ENCODE measurements at regions not wholly inside any gene's neighbourhood (a gene's known extent, or its start where the extent isn't known, plus 50 kb on each side); places are given as distances from the start of the nearest gene placed in this dataset.
"Not testable (repeated sequence)": the region's sequence is repeated elsewhere in the genome, so short reads cannot be mapped to it uniquely, and the experiment has no call there.

DNA sequence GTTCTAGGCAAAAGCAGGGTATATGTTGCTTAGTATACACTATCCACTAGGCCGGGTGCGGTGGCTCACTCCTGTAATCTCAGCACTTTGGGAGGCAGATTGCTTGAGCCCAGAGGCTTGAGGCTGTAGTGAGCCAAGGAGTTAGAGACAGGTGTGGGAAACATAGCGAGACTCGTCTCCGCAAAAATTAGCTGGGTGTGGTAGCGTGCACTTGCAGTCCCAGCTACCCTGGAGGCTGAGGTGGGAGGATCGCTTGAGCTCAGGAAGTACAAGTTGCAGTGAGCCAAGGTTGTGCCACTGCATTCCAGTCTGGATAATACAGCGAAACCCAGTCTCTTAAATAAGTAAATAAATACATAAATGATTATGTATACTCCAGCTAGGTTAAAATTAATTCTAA lies 245.3 kb downstream of the GOLGA6L6 start:
- H3K9me3 Mint-ChIP-seq (ENCODE audit: unreplicated experiment); H3K27ac Mint-ChIP-seq (ENCODE audit: low read depth, unreplicated experiment); H3K36me3 Mint-ChIP-seq (ENCODE audit: insufficient read depth, unreplicated experiment); H3K27me3 Mint-ChIP-seq (ENCODE audit: insufficient read depth, unreplicated experiment); intact Hi-C loops (cut with micrococcal nuclease); CTCF ChIA-PET; DNase-seq (ENCODE audit: unreplicated experiment); H3K4me1 Mint-ChIP-seq (ENCODE audit: insufficient read depth, unreplicated experiment); H3K4me3 Mint-ChIP-seq (ENCODE audit: unreplicated experiment); POLR2A ChIA-PET; BruUV-seq (replicated peaks): not testable (repeated sequence)

DNA sequence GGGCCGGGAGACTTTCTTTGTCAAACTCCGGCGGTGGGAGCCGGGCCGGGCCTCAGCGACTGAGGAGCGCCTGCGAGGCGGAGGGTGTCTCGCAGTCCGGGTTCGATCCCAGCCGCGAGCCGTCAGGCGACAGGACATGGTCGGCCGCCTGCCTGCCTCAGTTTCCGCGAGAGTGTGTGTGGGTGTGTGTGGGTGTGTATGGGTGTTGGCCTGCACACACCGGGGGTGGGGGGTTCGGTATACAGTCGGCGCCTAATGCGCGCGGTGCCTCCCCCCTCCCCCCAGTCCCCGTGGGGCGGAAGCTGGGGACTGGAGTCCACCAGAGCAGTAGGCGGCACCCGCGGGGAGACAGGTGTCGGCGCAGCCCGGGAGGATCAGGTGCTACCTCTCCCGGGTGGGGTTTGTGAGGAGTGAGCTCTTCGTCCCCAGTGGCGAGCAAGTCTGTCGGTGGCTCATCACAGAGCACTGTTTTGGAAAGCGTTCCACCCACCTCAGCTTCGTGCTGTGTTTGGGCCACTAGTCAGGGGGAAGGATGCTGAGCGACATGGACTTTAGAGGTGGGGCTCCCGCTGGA lies 246.3 kb downstream of the GOLGA6L6 start:
- ChIA-PET POLR2A (no interaction called here), CTCF (no interaction called here)
- Mint-ChIP-seq H3K9me3 (ENCODE audit: unreplicated experiment) (no peaks in the 10 kb centered on the region), H3K36me3 (ENCODE audit: insufficient read depth, unreplicated experiment) (no peaks in the 10 kb centered on the region), H3K4me1 (ENCODE audit: insufficient read depth, unreplicated experiment) (no peaks in the 10 kb centered on the region), H3K4me3 (ENCODE audit: unreplicated experiment) (no peak overlapping the region), H3K27ac (ENCODE audit: low read depth, unreplicated experiment) (no peak overlapping the region), H3K27me3 (ENCODE audit: insufficient read depth, unreplicated experiment) (no peaks in the 10 kb centered on the region)
- TF ChIP-seq, protein P1, sequence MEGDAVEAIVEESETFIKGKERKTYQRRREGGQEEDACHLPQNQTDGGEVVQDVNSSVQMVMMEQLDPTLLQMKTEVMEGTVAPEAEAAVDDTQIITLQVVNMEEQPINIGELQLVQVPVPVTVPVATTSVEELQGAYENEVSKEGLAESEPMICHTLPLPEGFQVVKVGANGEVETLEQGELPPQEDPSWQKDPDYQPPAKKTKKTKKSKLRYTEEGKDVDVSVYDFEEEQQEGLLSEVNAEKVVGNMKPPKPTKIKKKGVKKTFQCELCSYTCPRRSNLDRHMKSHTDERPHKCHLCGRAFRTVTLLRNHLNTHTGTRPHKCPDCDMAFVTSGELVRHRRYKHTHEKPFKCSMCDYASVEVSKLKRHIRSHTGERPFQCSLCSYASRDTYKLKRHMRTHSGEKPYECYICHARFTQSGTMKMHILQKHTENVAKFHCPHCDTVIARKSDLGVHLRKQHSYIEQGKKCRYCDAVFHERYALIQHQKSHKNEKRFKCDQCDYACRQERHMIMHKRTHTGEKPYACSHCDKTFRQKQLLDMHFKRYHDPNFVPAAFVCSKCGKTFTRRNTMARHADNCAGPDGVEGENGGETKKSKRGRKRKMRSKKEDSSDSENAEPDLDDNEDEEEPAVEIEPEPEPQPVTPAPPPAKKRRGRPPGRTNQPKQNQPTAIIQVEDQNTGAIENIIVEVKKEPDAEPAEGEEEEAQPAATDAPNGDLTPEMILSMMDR (IDR thresholded peaks at IDR 0.05; ENCODE audit: unreplicated experiment): no peak
- intact Hi-C loops (cut with micrococcal nuclease): no loop called here
- no TSS peak for BruUV-seq (replicated peaks)
- DNase-seq (ENCODE audit: unreplicated experiment): no peak

DNA sequence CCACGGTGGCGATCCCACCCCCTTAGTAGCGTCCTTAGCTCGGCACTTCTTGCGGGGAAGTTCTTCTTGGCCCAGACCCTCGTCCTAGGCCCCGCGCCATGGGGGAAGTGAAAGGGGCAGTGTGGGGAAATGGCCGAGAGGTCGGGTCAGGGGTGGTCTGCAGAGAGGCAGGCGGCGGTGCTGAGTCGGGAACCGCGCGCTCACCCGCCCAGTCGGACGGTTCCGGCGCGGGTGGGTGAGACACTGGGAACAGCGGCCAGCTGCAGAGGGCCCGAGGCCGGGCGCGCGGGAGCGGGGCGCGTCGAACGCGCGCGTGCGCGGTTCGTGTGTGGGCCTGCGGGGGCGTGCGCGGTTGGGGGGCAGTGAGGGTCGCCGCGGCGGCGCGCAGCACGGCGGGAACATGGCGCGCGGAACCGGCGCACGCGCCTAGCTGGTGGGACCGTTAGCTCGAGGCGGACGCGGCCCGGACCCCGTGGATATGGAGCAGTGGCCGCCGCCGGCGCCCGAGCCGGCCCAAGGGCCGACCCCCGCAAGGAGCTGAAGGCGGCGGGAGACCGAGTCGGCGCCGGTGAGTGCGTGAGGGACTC lies 246.9 kb downstream of the GOLGA6L6 start:
- H3K4me3 Mint-ChIP-seq (ENCODE audit: unreplicated experiment): no peak overlapping the region
- no peaks in the 10 kb centered on the region for H3K9me3 Mint-ChIP-seq (ENCODE audit: unreplicated experiment)
- no peaks in the 10 kb centered on the region for H3K27me3 Mint-ChIP-seq (ENCODE audit: insufficient read depth, unreplicated experiment)
- H3K4me1 Mint-ChIP-seq (ENCODE audit: insufficient read depth, unreplicated experiment): no peaks in the 10 kb centered on the region
- H3K27ac Mint-ChIP-seq (ENCODE audit: low read depth, unreplicated experiment): no peak overlapping the region
- no TSS peak for BruUV-seq (replicated peaks)
- ChIA-PET CTCF (no interaction called here), POLR2A (no interaction called here)
- TF ChIP-seq, protein P1 (IDR thresholded peaks at IDR 0.05; ENCODE audit: unreplicated experiment): no peak
- intact Hi-C loops (cut with micrococcal nuclease): no loop called here
- DNase-seq (ENCODE audit: unreplicated experiment): no peak
- no peaks in the 10 kb centered on the region for H3K36me3 Mint-ChIP-seq (ENCODE audit: insufficient read depth, unreplicated experiment)

DNA sequence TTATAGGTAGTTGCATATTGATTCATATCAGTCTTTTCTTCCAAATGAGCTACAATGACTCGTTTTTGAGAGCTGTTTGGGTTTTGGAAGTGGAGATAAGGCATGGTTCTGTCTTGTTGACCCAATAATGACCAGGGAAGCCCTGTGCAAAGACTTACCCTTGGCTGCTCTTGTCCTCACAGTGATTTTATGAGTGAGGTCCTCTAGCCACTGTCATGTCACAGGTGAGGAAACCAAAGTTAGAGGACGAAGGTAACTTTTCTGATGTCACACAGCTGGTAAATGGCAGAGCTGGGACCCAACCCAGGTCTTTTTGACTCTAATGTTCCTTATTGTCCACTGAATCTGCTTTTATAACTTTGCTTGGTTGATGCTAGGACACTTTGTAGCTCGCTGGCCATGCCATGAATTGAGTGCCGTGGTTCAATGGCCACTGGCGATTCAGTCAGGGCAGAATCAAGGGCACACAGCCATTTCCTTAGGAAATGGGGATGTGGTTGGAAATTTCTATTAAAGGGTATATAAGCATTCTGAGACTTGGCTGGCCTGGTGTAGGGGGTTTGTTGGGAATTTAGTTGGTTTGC lies 249.1 kb downstream of the GOLGA6L6 start:
- H3K27me3 Mint-ChIP-seq (ENCODE audit: insufficient read depth, unreplicated experiment); BruUV-seq (replicated peaks); H3K4me1 Mint-ChIP-seq (ENCODE audit: insufficient read depth, unreplicated experiment); intact Hi-C loops (cut with micrococcal nuclease); H3K36me3 Mint-ChIP-seq (ENCODE audit: insufficient read depth, unreplicated experiment); H3K9me3 Mint-ChIP-seq (ENCODE audit: unreplicated experiment); DNase-seq (ENCODE audit: unreplicated experiment); CTCF ChIA-PET; POLR2A ChIA-PET; H3K4me3 Mint-ChIP-seq (ENCODE audit: unreplicated experiment); H3K27ac Mint-ChIP-seq (ENCODE audit: low read depth, unreplicated experiment): not testable (repeated sequence)

DNA sequence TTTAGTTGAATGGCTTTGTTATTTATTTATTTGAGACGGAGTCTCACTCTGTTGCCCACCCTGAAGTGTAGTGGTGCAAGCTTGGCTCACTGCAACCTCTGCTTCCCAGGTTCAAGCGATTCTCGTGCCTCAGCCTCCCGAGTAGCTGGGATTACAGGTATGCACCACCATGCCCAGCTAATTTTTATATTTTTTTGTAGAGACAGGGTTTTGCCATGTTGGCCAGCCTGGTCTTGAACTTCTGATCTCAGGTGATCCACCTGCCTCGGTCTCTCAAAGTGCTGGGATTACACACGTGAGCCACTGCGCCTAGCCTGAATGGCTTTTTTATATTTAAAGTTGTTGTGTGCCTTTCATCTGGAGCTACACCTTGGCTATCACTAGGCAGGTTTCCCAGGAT lies 250.0 kb downstream of the GOLGA6L6 start:
- BruUV-seq (replicated peaks); POLR2A ChIA-PET; H3K4me3 Mint-ChIP-seq (ENCODE audit: unreplicated experiment); H3K27me3 Mint-ChIP-seq (ENCODE audit: insufficient read depth, unreplicated experiment); CTCF ChIA-PET; DNase-seq (ENCODE audit: unreplicated experiment); intact Hi-C loops (cut with micrococcal nuclease); H3K36me3 Mint-ChIP-seq (ENCODE audit: insufficient read depth, unreplicated experiment); H3K9me3 Mint-ChIP-seq (ENCODE audit: unreplicated experiment); H3K27ac Mint-ChIP-seq (ENCODE audit: low read depth, unreplicated experiment); H3K4me1 Mint-ChIP-seq (ENCODE audit: insufficient read depth, unreplicated experiment): not testable (repeated sequence)

DNA sequence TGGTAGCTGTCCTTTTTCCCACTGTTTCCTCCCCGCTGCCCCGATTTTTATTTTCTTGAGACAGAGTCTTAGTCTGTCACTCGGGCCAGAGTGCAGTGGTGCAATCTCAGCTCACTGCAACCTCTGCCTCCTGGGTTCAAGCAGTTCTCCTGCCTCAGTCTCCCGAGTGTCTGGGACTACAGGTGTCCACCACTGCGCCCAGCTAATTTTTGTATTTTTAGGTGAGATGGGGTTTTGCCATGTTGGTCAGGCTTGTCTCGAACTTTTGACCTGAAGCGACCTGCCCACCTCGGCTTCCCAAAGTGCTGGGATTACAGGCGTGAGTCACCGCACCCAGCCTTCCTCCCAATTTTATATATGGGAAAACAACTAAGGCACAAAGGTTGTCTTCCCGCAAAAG lies 251.0 kb downstream of the GOLGA6L6 start:
- intact Hi-C loops (cut with micrococcal nuclease); BruUV-seq (replicated peaks); DNase-seq (ENCODE audit: unreplicated experiment); H3K9me3 Mint-ChIP-seq (ENCODE audit: unreplicated experiment); CTCF ChIA-PET; H3K4me3 Mint-ChIP-seq (ENCODE audit: unreplicated experiment); H3K27me3 Mint-ChIP-seq (ENCODE audit: insufficient read depth, unreplicated experiment); H3K36me3 Mint-ChIP-seq (ENCODE audit: insufficient read depth, unreplicated experiment); POLR2A ChIA-PET; H3K4me1 Mint-ChIP-seq (ENCODE audit: insufficient read depth, unreplicated experiment); H3K27ac Mint-ChIP-seq (ENCODE audit: low read depth, unreplicated experiment): not testable (repeated sequence)

DNA sequence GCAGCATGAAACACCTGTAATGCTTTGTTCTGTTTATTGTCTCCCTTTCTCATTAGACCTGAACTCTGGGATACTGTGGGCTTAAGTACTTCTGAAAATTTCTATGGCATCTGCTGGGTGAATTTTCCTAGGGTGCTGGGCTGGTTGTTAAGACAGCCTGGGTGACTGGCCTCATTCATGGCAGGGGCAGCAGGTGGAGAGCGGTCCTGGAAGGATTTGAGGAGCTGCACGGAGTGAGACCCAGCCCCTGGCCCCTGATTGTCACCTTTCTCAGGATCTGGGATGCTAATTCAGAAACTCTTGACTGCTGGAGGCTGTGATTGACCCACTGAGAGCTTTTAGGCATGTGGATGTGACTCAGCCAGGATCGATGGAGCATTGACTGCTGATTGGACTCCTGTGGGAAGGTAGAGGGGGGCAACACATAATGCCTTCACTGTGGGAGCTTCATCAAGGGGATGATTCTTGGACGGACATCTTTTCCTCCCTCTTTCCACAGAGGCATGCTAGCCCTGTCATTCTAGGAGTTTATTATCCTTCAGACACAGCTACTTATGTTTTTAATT lies 252.0 kb downstream of the GOLGA6L6 start:
- H3K36me3 Mint-ChIP-seq (ENCODE audit: insufficient read depth, unreplicated experiment); H3K9me3 Mint-ChIP-seq (ENCODE audit: unreplicated experiment); intact Hi-C loops (cut with micrococcal nuclease); BruUV-seq (replicated peaks); H3K4me1 Mint-ChIP-seq (ENCODE audit: insufficient read depth, unreplicated experiment); POLR2A ChIA-PET; DNase-seq (ENCODE audit: unreplicated experiment); CTCF ChIA-PET; H3K4me3 Mint-ChIP-seq (ENCODE audit: unreplicated experiment); H3K27me3 Mint-ChIP-seq (ENCODE audit: insufficient read depth, unreplicated experiment); H3K27ac Mint-ChIP-seq (ENCODE audit: low read depth, unreplicated experiment): not testable (repeated sequence)
